GM19397 (cell line): ENCODE measurements at regions not wholly inside any gene's neighbourhood (a gene's known extent, or its start where the extent isn't known, plus 50 kb on each side); places are given as distances from the start of the nearest gene placed in this dataset.

Experiments
- ATAC-seq: cut with Tn5 transposase; IDR thresholded peaks from one replicate; pipeline ENCODE4 v1.9.1; 2021; ENCODE audit warnings: mild to moderate bottlenecking, moderate library complexity; ENCODE audit not compliant: unreplicated experiment

DNA sequence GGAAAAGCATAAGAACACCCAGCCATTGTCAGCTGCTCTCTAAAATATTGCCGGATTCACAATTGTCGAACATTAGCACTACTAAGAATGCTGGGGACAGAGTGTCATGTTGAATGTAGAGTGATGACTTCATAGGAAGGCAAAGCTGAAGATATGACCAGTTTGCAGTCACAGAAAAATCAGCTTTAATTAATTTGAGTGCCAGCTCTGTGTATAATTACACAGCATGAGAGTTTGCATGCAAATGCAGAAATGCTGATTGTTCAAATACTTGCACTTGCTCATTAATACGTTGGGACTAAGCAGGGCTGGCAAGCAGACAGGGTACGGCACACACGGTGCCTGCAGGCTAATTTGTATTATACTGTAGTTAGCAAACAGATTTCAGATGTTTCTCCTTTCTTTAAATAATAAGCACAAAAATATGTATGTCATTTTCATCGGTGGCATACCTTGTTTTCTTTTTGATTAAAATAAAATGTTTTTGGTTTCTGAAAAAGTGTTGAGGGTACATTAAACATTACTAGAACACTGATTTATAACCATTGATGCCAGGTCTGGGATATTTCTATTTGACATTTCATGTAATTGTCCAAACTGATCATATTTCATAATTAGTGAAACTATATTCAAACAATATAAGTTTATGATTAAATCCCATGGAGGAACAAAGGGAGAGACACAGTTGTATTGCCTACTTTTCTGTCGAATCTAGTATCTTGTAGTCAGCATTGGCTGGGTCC, 99.8 kb upstream of the ADGRL2 start:
- no peak for ATAC-seq

DNA sequence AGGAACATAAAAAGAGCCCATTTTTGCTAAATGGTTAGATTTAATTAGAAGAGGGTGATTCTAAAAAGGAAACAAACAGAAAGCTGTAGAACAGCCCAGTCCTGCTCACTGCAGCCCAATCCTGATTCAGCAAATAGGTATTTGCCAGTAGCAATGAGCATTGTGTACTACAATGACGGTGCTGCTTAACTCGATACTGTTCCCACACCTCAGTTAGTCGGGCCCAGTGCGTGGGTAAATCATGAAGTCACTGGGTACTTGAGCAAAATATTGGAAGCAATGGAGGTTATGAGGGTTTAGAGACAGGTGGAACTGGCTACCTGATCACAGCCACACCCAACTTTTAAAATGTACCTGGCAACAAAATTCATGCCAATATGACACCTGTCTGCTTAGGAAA, 101.5 kb upstream of the ADGRL2 start:
- no peak for ATAC-seq

DNA sequence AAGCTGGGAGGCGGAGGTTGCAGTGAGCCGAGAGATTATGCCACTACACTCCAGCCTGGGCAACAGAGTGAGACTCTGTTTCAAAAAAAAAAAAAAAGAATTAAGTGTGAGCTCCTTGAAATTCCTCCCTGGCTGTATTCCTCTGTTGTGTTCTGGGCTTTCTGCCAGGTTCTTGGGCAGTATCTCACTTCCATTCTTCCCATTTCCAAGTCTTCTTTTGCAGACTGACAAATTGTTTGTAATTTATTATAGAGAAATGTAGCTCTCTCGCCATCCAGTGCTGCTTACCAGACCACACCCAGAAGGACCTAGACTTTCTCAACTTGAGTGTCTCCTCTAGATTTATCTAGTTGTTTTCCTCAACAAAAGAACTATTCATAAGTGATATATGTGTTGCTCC, 105.0 kb upstream of the ADGRL2 start:
- ATAC-seq, result no peak

GRCh38 chr1:81693316-81693715, 107.4 kb upstream of the ADGRL2 start:
- no peak for ATAC-seq

- no peak for ATAC-seq
Observed at GRCh38 chr1:81690676-81691453, 109.9 kb upstream of the ADGRL2 start.

- ATAC-seq, result no peak
Observed at GRCh38 chr1:81689531-81689941, 111.2 kb upstream of the ADGRL2 start.

- no peak for ATAC-seq
Observed at GRCh38 chr1:81682490-81682889, 118.2 kb upstream of the ADGRL2 start.

DNA sequence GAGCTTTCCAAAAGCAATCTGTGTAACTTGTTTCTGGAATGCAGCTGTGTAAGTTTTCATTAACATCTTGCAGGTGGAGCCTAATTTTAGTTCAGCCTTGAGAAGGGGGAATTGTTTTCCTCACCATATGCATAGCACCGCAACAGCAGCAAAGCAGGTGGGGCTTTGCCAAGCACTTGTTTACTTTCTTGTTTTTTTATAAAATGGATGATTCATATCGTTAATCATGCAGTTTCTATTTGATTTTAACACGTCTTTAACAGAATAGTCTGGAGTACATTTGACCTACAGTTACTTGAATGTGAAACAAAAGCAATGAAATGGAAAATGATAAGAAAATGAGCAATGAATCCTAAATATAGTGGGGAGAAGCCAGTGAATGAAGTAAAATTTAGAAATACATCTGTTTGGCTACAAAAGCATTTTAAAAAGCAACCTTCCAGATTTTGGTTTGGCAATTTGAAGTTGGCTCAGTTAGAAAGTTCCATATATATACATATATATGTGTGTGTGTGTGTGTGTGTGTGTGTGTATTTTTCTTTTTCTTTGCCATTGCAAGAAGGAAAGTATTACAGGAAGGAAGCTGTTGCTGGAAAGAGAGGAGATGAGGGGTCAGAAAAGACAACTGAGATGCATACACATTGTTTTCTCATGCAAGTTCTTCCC, 119.0 kb upstream of the ADGRL2 start:
- ATAC-seq, result no peak

- ATAC-seq, result no peak
Observed at GRCh38 chr1:81681114-81681513, 119.6 kb upstream of the ADGRL2 start.

- ATAC-seq, result no peak
Observed at GRCh38 chr1:81679942-81680341, 120.8 kb upstream of the ADGRL2 start.

- ATAC-seq, result no peak
Observed at GRCh38 chr1:81678779-81679178, 122.0 kb upstream of the ADGRL2 start.

DNA sequence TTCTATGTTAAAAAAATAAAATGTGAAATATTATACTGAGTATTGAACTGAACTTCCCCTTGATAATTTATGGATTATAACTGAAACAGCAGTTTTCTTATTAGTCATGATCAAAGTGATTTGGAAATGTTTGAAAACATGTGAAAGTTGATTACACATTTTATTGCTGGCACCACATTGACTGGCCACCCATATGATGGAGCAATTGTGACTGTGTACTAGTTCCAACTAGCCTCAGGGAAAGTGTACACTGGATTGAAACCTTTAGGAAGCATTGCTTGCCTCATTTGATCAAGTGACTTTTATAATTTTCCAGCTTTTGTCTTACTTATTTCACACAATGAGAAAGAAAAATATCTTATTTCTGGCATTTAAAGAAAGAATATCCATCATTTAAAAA, 128.0 kb upstream of the ADGRL2 start:
- ATAC-seq, result no peak

GRCh38 chr1:81671038-81671437, 129.7 kb upstream of the ADGRL2 start:
- no peak for ATAC-seq

- ATAC-seq, result no peak
Observed at GRCh38 chr1:81670286-81670685, 130.4 kb upstream of the ADGRL2 start.

GRCh38 chr1:81666586-81666985, 134.1 kb upstream of the ADGRL2 start:
- no peak for ATAC-seq

- ATAC-seq, result no peak
Observed at GRCh38 chr1:81664341-81664740, 136.4 kb upstream of the ADGRL2 start.

GRCh38 chr1:81662913-81663526, 137.7 kb upstream of the ADGRL2 start:
- no peak for ATAC-seq

- ATAC-seq, result no peak
Observed at GRCh38 chr1:81660286-81660685, 140.4 kb upstream of the ADGRL2 start.

DNA sequence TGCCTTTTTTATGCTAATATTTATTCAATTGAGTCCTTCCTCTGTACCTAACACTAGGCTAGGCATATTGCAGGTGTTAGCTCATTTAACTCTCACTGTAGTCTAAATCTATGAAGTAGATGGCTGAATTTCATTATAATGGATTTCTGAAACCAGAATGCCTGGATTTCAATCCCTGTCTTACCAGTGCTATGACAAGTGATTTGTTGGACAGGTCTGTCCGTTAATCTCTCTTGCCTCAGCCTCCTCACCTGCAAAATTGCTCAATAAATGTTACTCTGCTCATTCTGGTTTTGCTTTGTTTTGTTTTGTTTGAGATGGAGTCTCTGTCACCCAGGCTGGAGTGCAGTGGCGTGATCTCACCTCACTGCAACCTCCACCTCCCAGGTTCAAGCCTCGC, 146.1 kb upstream of the ADGRL2 start:
- no peak for ATAC-seq

- ATAC-seq, result no peak
Observed at GRCh38 chr1:81654147-81654546, 146.6 kb upstream of the ADGRL2 start.

DNA sequence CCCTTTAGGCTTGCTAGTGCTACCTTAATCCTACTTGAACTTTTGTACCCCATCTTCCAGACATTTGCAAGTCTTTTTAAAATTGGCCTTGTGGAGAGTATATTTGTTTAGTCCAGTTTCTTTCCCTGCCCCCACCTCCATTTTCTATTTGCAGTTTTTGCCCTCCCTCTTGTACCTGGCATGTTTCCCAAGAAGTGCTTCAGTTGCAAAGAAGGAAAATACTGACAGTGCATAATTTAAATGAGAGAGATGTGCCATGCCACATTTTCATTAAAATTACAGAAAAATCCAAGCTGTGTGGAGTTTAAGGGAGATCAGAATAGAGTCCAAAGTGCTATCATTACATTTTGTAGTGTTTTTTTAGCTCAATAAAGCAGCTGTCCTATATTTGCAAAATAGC, 150.0 kb upstream of the ADGRL2 start:
- ATAC-seq, result no peak
